Upper lobe of left lung (tissue), 6 donors: ENCODE measurements at regions not wholly inside any gene's neighbourhood (a gene's known extent, or its start where the extent isn't known, plus 50 kb on each side); places are given as distances from the start of the nearest gene placed in this dataset.
A peak's percentile ranks its signal among the peaks of the same experiment; 100 is the strongest.

ENCODE experiments used
- ATAC-seq, 2 donors: fragments of 200-7000 bp; cut with Tn5 transposase; one replicate each; pipeline ENCODE4 v1.9.1; 2022; ENCODE audit warnings: mild to moderate bottlenecking in 2 of 2, moderate library complexity in 2 of 2; ENCODE audit not compliant: low FRiP score in 2 of 2
- DNase-seq, 2 donors: peaks; one replicate each; pipeline ENCODE4 v3.0.0-alpha.2; 2019 to 2020
- H3K27ac ChIP-seq, 4 donors: fragments of 200-600 bp; sonication (generic); one replicate each; pipeline ENCODE4 v1.5.1; 2016 to 2019
- H3K27me3 ChIP-seq, 4 donors: fragments of 200-600 bp; sonication (generic); one replicate each; pipeline ENCODE4 v1.5.1; 2017 to 2019
- H3K36me3 ChIP-seq, 4 donors: fragments of 200-600 bp; sonication (generic); one replicate each; pipeline ENCODE4 v1.5.1; 2016 to 2019
- H3K4me1 ChIP-seq, 4 donors: fragments of 200-600 bp; sonication (generic); one replicate each; pipeline ENCODE4 v1.5.1; 2018 to 2019
- H3K4me3 ChIP-seq, 4 donors: fragments of 200-600 bp; sonication (generic); one replicate each; pipeline ENCODE4 v1.5.1; 2017 to 2019; ENCODE audit warnings: mild to moderate bottlenecking in 2 of 4, moderate library complexity in 1 of 4
- H3K9me3 ChIP-seq, 4 donors: fragments of 200-600 bp; sonication (generic); one replicate each; pipeline ENCODE4 v1.5.1; 2018 to 2019
- CTCF ChIP-seq, 6 experiments: fragments of 450-650 bp in 4 of 6; fragments of 200-600 bp in 2 of 6; sonication (generic) in 2 of 6; IDR thresholded peaks; one replicate each; pipeline ENCODE4 v1.5.1; 2016 to 2019; ENCODE audit warnings: antibody characterized with exemption in 6 of 6
- EP300 ChIP-seq, 4 donors: sonication (generic); formaldehyde crosslinking; IDR thresholded peaks; one replicate each; pipeline ENCODE4 v1.5.1; 2017; ENCODE audit warnings: antibody characterized with exemption in 4 of 4, control low read depth in 2 of 4
- POLR2A ChIP-seq, 4 donors: fragments of 450-650 bp; IDR thresholded peaks; one replicate each; pipeline ENCODE4 v1.5.1; 2016 to 2017; ENCODE audit warnings: antibody characterized with exemption in 4 of 4, mild to moderate bottlenecking in 2 of 4
- POLR2AphosphoS5 ChIP-seq, 2 donors: sonication (generic); formaldehyde crosslinking; IDR thresholded peaks; one replicate each; pipeline ENCODE4 v1.5.1; 2017; ENCODE audit warnings: antibody characterized with exemption in 2 of 2
- WGBS, 2 donors: methylation state at CpG; one replicate each; pipeline ENCODE4 v1.1.5; 2017 to 2018; 5-methylcytosine and 5-hydroxymethylcytosine counted together
- donor health status: DM: no; HTN: no; CAD: no; lungs with moderate emphysema.
- donor health status: DM: no; HTN: yes; CAD: no; lungs with severe emphysema.

GRCh38 chrY:8994001-8994400 lies 343.3 kb upstream of the TSPY4 start:
- no peak overlapping the region for H3K27ac ChIP-seq
- no peaks in the 10 kb centered on the region for H3K27me3 ChIP-seq
- no peaks in the 10 kb centered on the region for H3K9me3 ChIP-seq
- H3K4me3 ChIP-seq, result no peak overlapping the region
- DNase-seq, result no peak
- TF ChIP-seq CTCF (IDR thresholded peaks at IDR 0.05), result no peak
- no peak for TF ChIP-seq EP300 (IDR thresholded peaks at IDR 0.05)
- no peak for TF ChIP-seq POLR2A (IDR thresholded peaks at IDR 0.05)
- TF ChIP-seq POLR2AphosphoS5 (IDR thresholded peaks at IDR 0.05), result no peak
- H3K36me3 ChIP-seq, result no peaks in the 10 kb centered on the region
- ATAC-seq, result peak in 1 of 2 donors; percentile 42
- 60% methylated on average over 1 of the region's 2 CpGs; no CpG with 5 or more reads in 1 of the 2 donors for WGBS, 2 donors
- no peaks in the 10 kb centered on the region for H3K4me1 ChIP-seq

- TF ChIP-seq POLR2AphosphoS5 (IDR thresholded peaks at IDR 0.05) (no peak), CTCF (IDR thresholded peaks at IDR 0.05) (no peak)
- DNase-seq (no peak), ATAC-seq (no peak)
- Histone ChIP-seq H3K27me3 (no peaks in the 10 kb centered on the region), H3K4me3 (no peak overlapping the region), H3K4me1 (no peaks in the 10 kb centered on the region), H3K36me3 (no peaks in the 10 kb centered on the region), H3K9me3 (no peaks in the 10 kb centered on the region), H3K27ac (no peak overlapping the region)
- WGBS, 2 donors, result 33% methylated on average over 1 of the region's 4 CpGs; no CpG with 5 or more reads in 1 of the 2 donors
These were observed 336.0 kb upstream of the TSPY4 start for GRCh38 chrY:9001231-9001630.

GRCh38 chrY:9003739-9004138 lies 333.5 kb upstream of the TSPY4 start:
- Histone ChIP-seq H3K4me3 (no peak overlapping the region), H3K4me1 (no peaks in the 10 kb centered on the region), H3K27ac (no peak overlapping the region), H3K27me3 (no peaks in the 10 kb centered on the region), H3K9me3 (no peaks in the 10 kb centered on the region), H3K36me3 (no peaks in the 10 kb centered on the region)
- DNase-seq, result no peak
- ATAC-seq, result no peak
- no peak for TF ChIP-seq POLR2AphosphoS5 (IDR thresholded peaks at IDR 0.05)
- no peak for TF ChIP-seq POLR2A (IDR thresholded peaks at IDR 0.05)
- TF ChIP-seq EP300 (IDR thresholded peaks at IDR 0.05), result no peak
- no peak for TF ChIP-seq CTCF (IDR thresholded peaks at IDR 0.05)
- 50% methylated on average over 1 of the region's 2 CpGs; no CpG with 5 or more reads in 1 of the 2 donors for WGBS, 2 donors

- DNase-seq, result no peak
- no peaks in the 10 kb centered on the region for H3K9me3 ChIP-seq
- H3K4me1 ChIP-seq, result no peaks in the 10 kb centered on the region
- H3K4me3 ChIP-seq, result no peak overlapping the region
- 60% methylated on average over 1 of the region's 3 CpGs; no CpG with 5 or more reads in 1 of the 2 donors for WGBS, 2 donors
- TF ChIP-seq EP300 (IDR thresholded peaks at IDR 0.05) (no peak), CTCF (IDR thresholded peaks at IDR 0.05) (no peak), POLR2AphosphoS5 (IDR thresholded peaks at IDR 0.05) (no peak), POLR2A (IDR thresholded peaks at IDR 0.05) (no peak)
- H3K27me3 ChIP-seq, result no peaks in the 10 kb centered on the region
- no peaks in the 10 kb centered on the region for H3K36me3 ChIP-seq
- ATAC-seq, result no peak
- no peak overlapping the region for H3K27ac ChIP-seq
These were observed 328.6 kb upstream of the TSPY4 start for GRCh38 chrY:9008648-9009047.

- TF ChIP-seq POLR2A (IDR thresholded peaks at IDR 0.05) (no peak), POLR2AphosphoS5 (IDR thresholded peaks at IDR 0.05) (no peak), CTCF (IDR thresholded peaks at IDR 0.05) (no peak), EP300 (IDR thresholded peaks at IDR 0.05) (no peak)
- DNase-seq (no peak), ATAC-seq (no peak)
- no peak overlapping the region for H3K4me3 ChIP-seq
- no peak overlapping the region for H3K27ac ChIP-seq
- H3K36me3 ChIP-seq, result no peaks in the 10 kb centered on the region
- WGBS, 2 donors, result 22% methylated on average over 1 of the region's 1 CpG; no CpG with 5 or more reads in 1 of the 2 donors
- no peaks in the 10 kb centered on the region for H3K4me1 ChIP-seq
- H3K27me3 ChIP-seq, result no peaks in the 10 kb centered on the region
- H3K9me3 ChIP-seq, result no peaks in the 10 kb centered on the region
These were observed 320.3 kb upstream of the TSPY4 start for GRCh38 chrY:9016916-9017315.
